NT2/D1 (cell line): ENCODE measurements at regions not wholly inside any gene's neighbourhood (a gene's known extent, or its start where the extent isn't known, plus 50 kb on each side); places are given as distances from the start of the nearest gene placed in this dataset.

Source experiments
- YY1 ChIP-seq: IDR thresholded peaks from 2 replicates; pipeline ENCODE4 v1.6.1; 2011; ENCODE audit not compliant: insufficient read length, insufficient read depth
- ZNF274 ChIP-seq: IDR thresholded peaks from 2 replicates; pipeline ENCODE4 v1.6.1; 2011; ENCODE audit warnings: mild to moderate bottlenecking, low read depth, low read length

DNA sequence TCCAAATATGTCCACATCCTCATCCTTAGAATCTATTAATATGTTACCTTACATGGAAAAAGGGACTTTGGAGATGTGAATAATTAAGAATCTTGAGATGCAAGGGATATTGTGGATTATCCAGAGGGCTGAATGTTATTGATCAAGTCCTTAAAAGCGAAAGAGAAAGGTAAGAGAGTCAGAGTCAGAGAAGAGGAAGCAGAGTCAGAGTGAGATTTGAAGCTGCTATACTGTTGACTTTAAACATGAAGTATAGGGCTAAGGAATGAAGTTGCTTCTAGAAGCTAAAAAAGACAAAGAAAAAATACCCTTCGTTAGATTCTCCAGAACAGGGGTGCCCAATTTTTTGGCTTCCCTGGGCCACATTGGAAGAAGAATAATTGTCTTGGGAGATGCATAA is 627.2 kb upstream of the SLITRK6 start:
- no peak for TF ChIP-seq ZNF274
- no peak for TF ChIP-seq YY1
